ENCODE measurements at regions not wholly inside any gene's neighbourhood (a gene's known extent, or its start where the extent isn't known, plus 50 kb on each side); places are given as distances from the start of the nearest gene placed in this dataset.

DNA sequence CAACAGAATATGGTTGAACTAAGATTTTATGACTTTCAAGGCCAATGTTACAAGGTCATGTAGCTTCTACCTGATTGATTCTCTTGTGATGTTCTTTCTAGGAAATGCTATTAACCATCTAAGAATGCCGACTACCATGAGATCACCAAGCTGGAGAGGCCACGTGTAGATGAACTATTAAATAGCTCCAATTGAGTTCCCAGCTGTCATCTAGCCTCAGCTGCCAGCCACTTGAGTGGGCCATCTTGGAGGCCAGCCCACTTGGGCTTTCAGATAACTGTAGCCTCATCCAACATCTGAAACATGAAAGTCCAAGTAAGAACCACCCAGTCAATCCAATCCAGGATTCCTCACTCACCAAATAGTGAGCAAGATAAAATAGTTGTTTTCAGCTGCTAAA, 376.9 kb upstream of the TMEFF2 start:
- Histone ChIP-seq H3K9me3 (ENCODE audit: control insufficient read depth, low read length) (no peaks in the 10 kb centered on the region), H3K27ac (ENCODE audit: low read depth in 1 of 2, low read length in 2 of 2) (no peak overlapping the region), H3K36me3 (ENCODE audit: control insufficient read depth in 1 of 2, insufficient read depth in 2 of 2, low read length in 1 of 2) (no peaks in the 10 kb centered on the region), H3K4me3 (ENCODE audit: low read length in 2 of 2) (no peak overlapping the region), H3K27me3 (ENCODE audit: control insufficient read depth in 1 of 2, insufficient read depth in 2 of 2, low read length in 1 of 2) (no peaks in the 10 kb centered on the region), H3K4me1 (ENCODE audit: control insufficient read depth in 1 of 2, insufficient read depth in 2 of 2, low read length in 2 of 2) (no peaks in the 10 kb centered on the region)
- DNase-seq (no peak), ATAC-seq (ENCODE audit: low FRiP score) (no peak)
- WGBS, 2 donors = 74 to 77% methylated on average over 2 of the region's 2 CpGs
- intact Hi-C loops (cut with DNase I) = no loop called here

DNA sequence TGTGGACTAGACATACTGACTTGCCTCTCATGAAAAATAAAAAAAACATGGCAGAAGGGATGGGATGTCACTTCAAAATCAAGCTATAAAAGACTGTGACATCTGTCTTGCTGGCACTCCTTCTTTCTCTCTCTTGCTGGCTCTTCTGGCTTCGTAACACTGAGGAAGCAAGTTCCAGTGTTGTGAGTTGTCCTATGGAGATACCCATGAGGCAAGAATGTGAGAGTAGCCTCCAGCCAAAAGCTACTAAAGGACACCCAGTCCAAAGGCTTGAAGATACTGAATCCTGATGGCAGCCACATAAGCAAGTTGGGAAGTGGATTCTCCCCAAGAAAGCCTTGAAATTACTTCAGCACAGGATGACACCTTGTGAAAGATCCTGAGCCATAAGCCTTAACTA, 376.1 kb upstream of the TMEFF2 start:
- intact Hi-C loops (cut with DNase I) = no loop called here
- Histone ChIP-seq H3K4me1 (ENCODE audit: control insufficient read depth in 1 of 2, insufficient read depth in 2 of 2, low read length in 2 of 2) (no peaks in the 10 kb centered on the region), H3K36me3 (ENCODE audit: control insufficient read depth in 1 of 2, insufficient read depth in 2 of 2, low read length in 1 of 2) (no peaks in the 10 kb centered on the region), H3K27ac (ENCODE audit: low read depth in 1 of 2, low read length in 2 of 2) (no peak overlapping the region), H3K9me3 (ENCODE audit: control insufficient read depth, low read length) (no peaks in the 10 kb centered on the region), H3K4me3 (ENCODE audit: low read length in 2 of 2) (no peak overlapping the region), H3K27me3 (ENCODE audit: control insufficient read depth in 1 of 2, insufficient read depth in 2 of 2, low read length in 1 of 2) (no peaks in the 10 kb centered on the region)
- DNase-seq = no peak
- WGBS, 2 donors = 74 to 75% methylated on average over 1 of the region's 1 CpG
- ATAC-seq (ENCODE audit: low FRiP score) = no peak

- DNase-seq = no peak
- no peaks in the 10 kb centered on the region for H3K4me1 ChIP-seq (ENCODE audit: control insufficient read depth in 1 of 2, insufficient read depth in 2 of 2, low read length in 2 of 2)
- intact Hi-C loops (cut with DNase I) = no loop called here
- no peaks in the 10 kb centered on the region for H3K36me3 ChIP-seq (ENCODE audit: control insufficient read depth in 1 of 2, insufficient read depth in 2 of 2, low read length in 1 of 2)
- H3K4me3 ChIP-seq (ENCODE audit: low read length in 2 of 2) = no peak overlapping the region
- ATAC-seq (ENCODE audit: low FRiP score) = no peak
- no peak overlapping the region for H3K27ac ChIP-seq (ENCODE audit: low read depth in 1 of 2, low read length in 2 of 2)
- H3K27me3 ChIP-seq (ENCODE audit: control insufficient read depth in 1 of 2, insufficient read depth in 2 of 2, low read length in 1 of 2) = no peaks in the 10 kb centered on the region
- H3K9me3 ChIP-seq (ENCODE audit: control insufficient read depth, low read length) = no peaks in the 10 kb centered on the region
Measured at GRCh38 chr2:192566863-192567262, 372.1 kb upstream of the TMEFF2 start.

GRCh38 chr2:192560326-192560725, 365.6 kb upstream of the TMEFF2 start:
- Histone ChIP-seq H3K9me3 (ENCODE audit: control insufficient read depth, low read length) (no peaks in the 10 kb centered on the region), H3K36me3 (ENCODE audit: control insufficient read depth in 1 of 2, insufficient read depth in 2 of 2, low read length in 1 of 2) (no peaks in the 10 kb centered on the region), H3K27ac (ENCODE audit: low read depth in 1 of 2, low read length in 2 of 2) (no peak overlapping the region), H3K27me3 (ENCODE audit: control insufficient read depth in 1 of 2, insufficient read depth in 2 of 2, low read length in 1 of 2) (no peaks in the 10 kb centered on the region), H3K4me1 (ENCODE audit: control insufficient read depth in 1 of 2, insufficient read depth in 2 of 2, low read length in 2 of 2) (no peaks in the 10 kb centered on the region), H3K4me3 (ENCODE audit: low read length in 2 of 2) (no peak overlapping the region)
- intact Hi-C loops (cut with DNase I) = no loop called here
- whole genome bisulfite sequencing, 2 donors = 46 to 48% methylated on average over 1 of the region's 1 CpG
- ATAC-seq (ENCODE audit: low FRiP score) (no peak), DNase-seq (no peak)

- 0% methylated on average over 1 of the region's 1 CpG for WGBS, 2 donors
Measured at GRCh38 chr2:192559587-192559986, 364.9 kb upstream of the TMEFF2 start.

DNA sequence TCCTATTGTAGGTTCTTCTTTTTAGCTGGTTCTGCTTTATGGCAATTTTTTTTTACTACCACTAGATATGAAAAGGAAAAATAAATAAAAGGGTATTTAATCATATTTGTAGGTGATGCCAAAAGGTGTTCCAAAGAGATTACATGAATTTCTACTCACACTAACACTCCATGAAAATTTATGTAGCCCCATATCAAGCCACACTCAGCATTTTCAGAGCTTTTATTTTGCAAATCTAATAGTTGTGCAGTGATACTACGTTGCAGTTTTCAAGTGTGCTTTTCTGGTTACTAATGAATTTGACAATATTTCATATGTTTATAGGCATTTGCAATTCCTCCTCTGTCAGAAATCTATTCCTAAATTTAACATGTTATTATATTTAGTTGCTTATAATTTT, 363.9 kb upstream of the TMEFF2 start:
- H3K4me1 ChIP-seq (ENCODE audit: control insufficient read depth in 1 of 2, insufficient read depth in 2 of 2, low read length in 2 of 2) = no peaks in the 10 kb centered on the region
- H3K9me3 ChIP-seq (ENCODE audit: control insufficient read depth, low read length) = no peaks in the 10 kb centered on the region
- 59 to 60% methylated on average over 1 of the region's 1 CpG for WGBS, 2 donors
- intact Hi-C loops (cut with DNase I) = no loop called here
- no peak overlapping the region for H3K4me3 ChIP-seq (ENCODE audit: low read length in 2 of 2)
- no peaks in the 10 kb centered on the region for H3K27me3 ChIP-seq (ENCODE audit: control insufficient read depth in 1 of 2, insufficient read depth in 2 of 2, low read length in 1 of 2)
- ATAC-seq (ENCODE audit: low FRiP score) = no peak
- no peaks in the 10 kb centered on the region for H3K36me3 ChIP-seq (ENCODE audit: control insufficient read depth in 1 of 2, insufficient read depth in 2 of 2, low read length in 1 of 2)
- DNase-seq = no peak
- H3K27ac ChIP-seq (ENCODE audit: low read depth in 1 of 2, low read length in 2 of 2) = no peak overlapping the region

More at GRCh38 chr2:192559587-192559986, 364.9 kb upstream of the TMEFF2 start:
- no peak overlapping the region for H3K4me3 ChIP-seq (ENCODE audit: low read length in 2 of 2)
- no peaks in the 10 kb centered on the region for H3K9me3 ChIP-seq (ENCODE audit: control insufficient read depth, low read length)
- ATAC-seq (ENCODE audit: low FRiP score) = no peak
- H3K36me3 ChIP-seq (ENCODE audit: control insufficient read depth in 1 of 2, insufficient read depth in 2 of 2, low read length in 1 of 2) = no peaks in the 10 kb centered on the region
- H3K4me1 ChIP-seq (ENCODE audit: control insufficient read depth in 1 of 2, insufficient read depth in 2 of 2, low read length in 2 of 2) = no peaks in the 10 kb centered on the region
- DNase-seq = no peak
- H3K27ac ChIP-seq (ENCODE audit: low read depth in 1 of 2, low read length in 2 of 2) = no peak overlapping the region
- intact Hi-C loops (cut with DNase I) = no loop called here
- no peaks in the 10 kb centered on the region for H3K27me3 ChIP-seq (ENCODE audit: control insufficient read depth in 1 of 2, insufficient read depth in 2 of 2, low read length in 1 of 2)

DNA sequence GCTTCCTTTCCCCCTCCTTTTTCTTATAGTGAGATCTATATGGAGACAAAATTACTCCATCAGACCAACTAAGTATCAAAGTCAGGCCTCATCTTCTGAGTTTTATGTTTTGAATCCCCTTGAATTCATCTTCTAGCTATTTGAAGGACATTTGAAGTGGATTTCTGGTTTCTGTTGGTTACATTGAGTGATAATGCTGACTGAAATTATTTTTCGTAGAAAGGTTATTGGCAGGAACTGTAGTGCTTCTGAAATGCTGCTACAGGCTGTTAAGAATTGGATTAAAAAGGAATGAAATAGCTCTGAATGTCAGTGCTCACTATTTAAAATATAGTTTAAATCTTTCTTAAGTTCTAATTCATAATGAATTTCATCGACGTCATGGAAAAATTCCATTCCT, 361.0 kb upstream of the TMEFF2 start:
- intact Hi-C loops (cut with DNase I) = no loop called here
- no peak overlapping the region for H3K4me3 ChIP-seq (ENCODE audit: low read length in 2 of 2)
- H3K4me1 ChIP-seq (ENCODE audit: control insufficient read depth in 1 of 2, insufficient read depth in 2 of 2, low read length in 2 of 2) = no peaks in the 10 kb centered on the region
- no peak for ATAC-seq (ENCODE audit: low FRiP score)
- 65 to 70% methylated on average over 3 of the region's 3 CpGs for WGBS, 2 donors
- no peak overlapping the region for H3K27ac ChIP-seq (ENCODE audit: low read depth in 1 of 2, low read length in 2 of 2)
- H3K27me3 ChIP-seq (ENCODE audit: control insufficient read depth in 1 of 2, insufficient read depth in 2 of 2, low read length in 1 of 2) = no peaks in the 10 kb centered on the region
- no peak for DNase-seq
- no peaks in the 10 kb centered on the region for H3K36me3 ChIP-seq (ENCODE audit: control insufficient read depth in 1 of 2, insufficient read depth in 2 of 2, low read length in 1 of 2)
- no peaks in the 10 kb centered on the region for H3K9me3 ChIP-seq (ENCODE audit: control insufficient read depth, low read length)

DNA sequence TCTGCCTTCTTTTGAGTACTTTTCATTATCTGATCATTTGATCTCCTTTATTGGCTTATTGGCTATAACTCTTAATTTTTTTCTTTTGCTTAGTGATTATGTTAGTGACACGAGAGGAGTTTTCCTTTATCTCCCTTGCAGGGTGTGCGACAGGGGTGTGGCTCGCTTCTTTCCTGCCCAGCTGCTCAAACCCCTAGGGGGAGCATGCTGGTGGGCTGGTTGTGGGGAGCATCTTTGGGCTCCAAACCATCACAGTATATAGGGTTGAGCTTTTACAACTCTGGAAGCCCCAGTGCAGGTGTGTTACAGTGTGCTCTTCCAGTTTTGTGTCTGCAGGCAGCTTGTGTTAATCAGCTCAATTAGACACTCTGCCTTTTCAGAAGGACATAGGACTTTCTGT, 357.0 kb upstream of the TMEFF2 start:
- DNase-seq (no peak), ATAC-seq (ENCODE audit: low FRiP score) (no peak)
- WGBS, 2 donors = 86 to 90% methylated on average over 3 of the region's 3 CpGs
- H3K9me3 ChIP-seq (ENCODE audit: control insufficient read depth, low read length) = no peaks in the 10 kb centered on the region
- intact Hi-C loops (cut with DNase I) = no loop called here
- no peak overlapping the region for H3K4me3 ChIP-seq (ENCODE audit: low read length in 2 of 2)
- no peaks in the 10 kb centered on the region for H3K4me1 ChIP-seq (ENCODE audit: control insufficient read depth in 1 of 2, insufficient read depth in 2 of 2, low read length in 2 of 2)
- H3K27ac ChIP-seq (ENCODE audit: low read depth in 1 of 2, low read length in 2 of 2) = no peak overlapping the region
- no peaks in the 10 kb centered on the region for H3K36me3 ChIP-seq (ENCODE audit: control insufficient read depth in 1 of 2, insufficient read depth in 2 of 2, low read length in 1 of 2)
- no peaks in the 10 kb centered on the region for H3K27me3 ChIP-seq (ENCODE audit: control insufficient read depth in 1 of 2, insufficient read depth in 2 of 2, low read length in 1 of 2)

DNA sequence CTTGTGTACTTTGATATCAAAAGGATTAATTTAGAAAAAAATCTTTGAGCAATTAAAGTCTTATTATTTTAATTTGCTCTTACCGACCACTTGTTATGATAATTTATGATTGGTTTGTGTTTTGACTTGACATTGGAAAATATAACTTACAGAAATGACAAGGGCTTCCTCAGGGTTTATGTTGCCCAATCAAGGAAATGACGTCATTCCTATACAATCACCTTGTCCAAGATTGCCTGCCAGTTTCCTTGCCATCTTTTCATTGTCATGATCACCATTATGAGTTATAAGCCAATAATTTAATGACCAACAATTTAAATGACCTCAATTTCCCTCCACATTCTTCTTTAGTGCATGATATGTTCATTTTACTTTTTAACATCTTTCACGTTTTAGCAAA, 351.8 kb upstream of the TMEFF2 start:
- Histone ChIP-seq H3K36me3 (ENCODE audit: control insufficient read depth in 1 of 2, insufficient read depth in 2 of 2, low read length in 1 of 2) (no peaks in the 10 kb centered on the region), H3K9me3 (ENCODE audit: control insufficient read depth, low read length) (no peaks in the 10 kb centered on the region), H3K27me3 (ENCODE audit: control insufficient read depth in 1 of 2, insufficient read depth in 2 of 2, low read length in 1 of 2) (no peaks in the 10 kb centered on the region), H3K27ac (ENCODE audit: low read depth in 1 of 2, low read length in 2 of 2) (no peak overlapping the region), H3K4me1 (ENCODE audit: control insufficient read depth in 1 of 2, insufficient read depth in 2 of 2, low read length in 2 of 2) (no peaks in the 10 kb centered on the region), H3K4me3 (ENCODE audit: low read length in 2 of 2) (no peak overlapping the region)
- intact Hi-C loops (cut with DNase I) = no loop called here
- 68 to 69% methylated on average over 3 of the region's 3 CpGs for WGBS, 2 donors
- ATAC-seq (ENCODE audit: low FRiP score) = no peak
- no peak for DNase-seq

Data from aorta (tissue), 5 donors.